NCI-H1694 treated with DMSO at 0.1 percent for 48 hours (cell line): ENCODE measurements at regions not wholly inside any gene's neighbourhood (a gene's known extent, or its start where the extent isn't known, plus 50 kb on each side); places are given as distances from the start of the nearest gene placed in this dataset.
"Not testable (repeated sequence)": the region's sequence is repeated elsewhere in the genome, so short reads cannot be mapped to it uniquely, and the experiment has no call there.

Experiments used
- DNase-seq: peaks from one replicate; lab custom pipeline; 2025; lab: John Stamatoyannopoulos, UW

GRCh38 chr21:16218682-16219343 lies 489.0 kb downstream of the USP25 start:
- DNase-seq, result no peak

- not testable (repeated sequence) for DNase-seq
Measured at GRCh38 chr21:16224756-16225155, 495.0 kb downstream of the USP25 start.

- no peak for DNase-seq
Measured at GRCh38 chr21:16239659-16240265, 510.0 kb downstream of the USP25 start.

GRCh38 chr21:16241016-16241415 lies 511.2 kb downstream of the USP25 start:
- DNase-seq, result no peak

- no peak for DNase-seq
Measured at GRCh38 chr21:16241479-16241963, 511.7 kb downstream of the USP25 start.

GRCh38 chr21:16243396-16243795 lies 513.6 kb downstream of the USP25 start:
- no peak for DNase-seq

- DNase-seq, result no peak
Measured at GRCh38 chr21:16248705-16249104, 518.9 kb downstream of the USP25 start.

GRCh38 chr21:16250273-16250672 lies 520.5 kb downstream of the USP25 start:
- DNase-seq, result no peak

- no peak for DNase-seq
Measured at GRCh38 chr21:16258844-16259611, 529.2 kb downstream of the USP25 start.

- no peak for DNase-seq
Measured at GRCh38 chr21:16262091-16262490, 532.3 kb downstream of the USP25 start.

- DNase-seq, result no peak
Measured at GRCh38 chr21:16264319-16264718, 534.5 kb downstream of the USP25 start.

GRCh38 chr21:16269476-16269875 lies 539.7 kb downstream of the USP25 start:
- no peak for DNase-seq

GRCh38 chr21:16279731-16280581 lies 550.2 kb downstream of the USP25 start:
- no peak for DNase-seq

GRCh38 chr21:16280686-16281091 lies 550.9 kb downstream of the USP25 start:
- DNase-seq, result no peak

GRCh38 chr21:16283516-16283915 lies 553.7 kb downstream of the USP25 start:
- DNase-seq, result no peak

GRCh38 chr21:16285605-16286126 lies 555.9 kb downstream of the USP25 start:
- no peak for DNase-seq

GRCh38 chr21:16287046-16287445 lies 557.3 kb downstream of the USP25 start:
- no peak for DNase-seq

GRCh38 chr21:16291296-16291695 lies 561.5 kb downstream of the USP25 start:
- DNase-seq, result no peak

- DNase-seq, result no peak
Measured at GRCh38 chr21:16294128-16294527, 564.3 kb downstream of the USP25 start.

GRCh38 chr21:16302851-16303282 lies 573.1 kb downstream of the USP25 start:
- DNase-seq, result no peak

- no peak for DNase-seq
Measured at GRCh38 chr21:16304174-16305095, 574.7 kb downstream of the USP25 start.
